ENCODE measurements at regions not wholly inside any gene's neighbourhood (a gene's known extent, or its start where the extent isn't known, plus 50 kb on each side); places are given as distances from the start of the nearest gene placed in this dataset.
"Not testable (repeated sequence)": the region's sequence is repeated elsewhere in the genome, so short reads cannot be mapped to it uniquely, and the experiment has no call there.

DNA sequence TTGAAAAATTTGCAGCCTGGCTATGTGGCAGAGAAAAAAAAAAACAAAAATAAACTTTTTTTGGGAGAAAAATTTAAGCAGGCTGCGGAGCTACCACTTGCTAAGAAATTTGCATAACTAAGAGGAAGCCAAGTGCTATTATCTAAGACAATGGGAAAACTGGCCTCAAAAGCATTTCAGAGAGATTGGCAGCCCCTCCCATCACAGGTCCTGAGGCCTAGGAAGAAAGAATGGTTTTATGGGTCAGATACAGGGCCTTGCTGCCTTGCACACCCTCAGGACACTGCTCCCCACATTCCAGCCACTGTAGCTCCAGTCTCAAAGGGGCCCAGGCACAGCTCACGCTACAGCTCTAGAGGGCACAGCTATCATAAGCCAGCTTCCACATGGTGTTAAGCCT lies 777.9 kb downstream of the TENT5A start:
- no peak for DNase-seq
- Mint-ChIP-seq H3K27me3 (no peaks in the 10 kb centered on the region), H3K9me3 (no peaks in the 10 kb centered on the region), H3K36me3 (ENCODE audit: low read depth) (no peaks in the 10 kb centered on the region), H3K4me3 (no peak overlapping the region), H3K27ac (no peak overlapping the region), H3K4me1 (ENCODE audit: low read depth) (no peaks in the 10 kb centered on the region)

DNA sequence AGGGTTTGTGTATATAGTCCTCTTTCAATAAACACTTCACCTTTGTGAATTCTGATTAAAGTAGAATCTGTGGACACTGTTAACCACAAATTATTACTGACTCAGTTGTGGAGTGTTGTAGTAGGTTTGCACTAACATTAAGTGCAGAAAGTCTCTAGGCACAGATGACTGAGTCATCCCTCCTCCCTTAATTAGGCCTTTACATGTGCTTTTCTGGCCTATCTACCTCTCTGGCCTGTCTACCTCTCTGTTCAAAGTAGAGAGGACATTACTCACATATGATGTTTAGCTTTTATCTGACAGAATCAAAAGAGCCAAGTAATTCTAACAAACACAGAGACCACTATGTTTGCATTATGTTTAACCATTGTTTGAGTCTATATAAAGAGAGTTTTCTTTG lies 783.0 kb downstream of the TENT5A start:
- Mint-ChIP-seq H3K9me3 (no peaks in the 10 kb centered on the region), H3K36me3 (ENCODE audit: low read depth) (no peaks in the 10 kb centered on the region), H3K4me3 (no peak overlapping the region), H3K27ac (no peak overlapping the region), H3K27me3 (no peaks in the 10 kb centered on the region), H3K4me1 (ENCODE audit: low read depth) (no peaks in the 10 kb centered on the region)
- no peak for DNase-seq

- Mint-ChIP-seq H3K27ac (no peak overlapping the region), H3K36me3 (ENCODE audit: low read depth) (no peaks in the 10 kb centered on the region), H3K4me1 (ENCODE audit: low read depth) (no peaks in the 10 kb centered on the region), H3K4me3 (no peak overlapping the region), H3K9me3 (no peaks in the 10 kb centered on the region), H3K27me3 (no peaks in the 10 kb centered on the region)
- DNase-seq: no peak
These were observed 784.9 kb downstream of the TENT5A start for GRCh38 chr6:80967609-80968008.

DNA sequence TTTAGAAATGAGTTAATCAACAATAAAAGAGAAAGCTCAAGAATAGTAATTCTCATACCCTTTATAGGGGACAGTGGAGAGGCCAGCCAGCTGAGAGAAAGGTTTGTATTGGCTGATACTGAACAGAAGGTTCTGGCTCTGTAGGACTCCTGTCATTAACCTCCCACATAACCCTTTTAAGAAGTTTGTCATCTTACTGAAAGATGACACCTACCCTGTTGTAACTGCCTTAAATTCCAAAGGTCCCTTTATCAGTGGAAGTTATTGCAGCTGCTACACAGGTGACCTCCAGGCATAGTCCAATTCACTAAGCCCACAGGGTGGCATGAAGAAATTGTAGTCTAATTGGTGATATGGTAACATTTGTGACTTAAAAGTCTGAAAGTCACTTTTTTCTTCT lies 790.1 kb downstream of the TENT5A start:
- Mint-ChIP-seq H3K27ac (no peak overlapping the region), H3K4me1 (ENCODE audit: low read depth) (no peaks in the 10 kb centered on the region), H3K4me3 (no peak overlapping the region), H3K27me3 (no peaks in the 10 kb centered on the region), H3K9me3 (no peaks in the 10 kb centered on the region), H3K36me3 (ENCODE audit: low read depth) (no peaks in the 10 kb centered on the region)
- DNase-seq: no peak

DNA sequence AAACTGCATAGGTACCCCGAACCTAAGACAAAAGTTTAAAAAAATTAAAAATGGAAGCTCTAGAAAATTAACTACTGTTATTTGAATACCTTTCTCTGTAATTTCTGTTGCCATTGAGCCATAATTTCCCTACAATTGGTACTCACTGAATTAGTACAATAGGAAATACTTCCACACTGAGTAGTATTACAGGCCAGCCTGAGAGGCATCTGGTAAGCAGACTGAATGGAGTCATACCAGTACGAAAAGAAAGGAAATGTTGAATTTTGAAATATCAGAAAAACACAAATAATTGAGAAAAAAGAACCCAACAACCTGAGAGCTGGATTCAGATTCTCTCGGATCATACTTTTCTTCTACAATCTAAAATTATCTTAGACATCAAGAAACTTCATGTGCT lies 791.3 kb downstream of the TENT5A start:
- Mint-ChIP-seq H3K4me1 (ENCODE audit: low read depth) (no peaks in the 10 kb centered on the region), H3K27me3 (no peaks in the 10 kb centered on the region), H3K9me3 (no peaks in the 10 kb centered on the region), H3K36me3 (ENCODE audit: low read depth) (no peaks in the 10 kb centered on the region), H3K4me3 (no peak overlapping the region), H3K27ac (no peak overlapping the region)
- no peak for DNase-seq

DNA sequence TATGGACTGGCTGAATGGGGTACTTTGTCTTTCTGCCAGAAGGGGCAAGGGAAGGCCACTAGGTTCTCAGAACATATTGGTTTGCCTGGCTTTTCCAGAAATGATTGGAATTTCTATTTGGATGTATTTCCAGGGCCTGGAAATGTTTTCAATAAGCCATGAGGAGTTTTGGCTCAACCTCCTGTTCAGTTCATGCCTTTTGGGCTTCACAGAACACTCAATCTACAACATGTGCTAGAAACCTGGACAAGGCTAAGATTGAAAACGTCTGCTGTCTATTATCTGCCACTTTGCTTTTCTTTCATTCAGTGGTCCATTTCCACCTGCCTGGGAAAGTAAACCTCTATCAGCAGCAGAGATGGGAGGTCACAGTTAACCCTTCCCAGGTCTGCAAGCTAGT lies 793.4 kb downstream of the TENT5A start:
- Mint-ChIP-seq H3K4me3 (no peak overlapping the region), H3K9me3 (no peaks in the 10 kb centered on the region), H3K36me3 (ENCODE audit: low read depth) (no peaks in the 10 kb centered on the region), H3K27me3 (no peaks in the 10 kb centered on the region), H3K27ac (no peak overlapping the region), H3K4me1 (ENCODE audit: low read depth) (no peaks in the 10 kb centered on the region)
- DNase-seq: no peak

DNA sequence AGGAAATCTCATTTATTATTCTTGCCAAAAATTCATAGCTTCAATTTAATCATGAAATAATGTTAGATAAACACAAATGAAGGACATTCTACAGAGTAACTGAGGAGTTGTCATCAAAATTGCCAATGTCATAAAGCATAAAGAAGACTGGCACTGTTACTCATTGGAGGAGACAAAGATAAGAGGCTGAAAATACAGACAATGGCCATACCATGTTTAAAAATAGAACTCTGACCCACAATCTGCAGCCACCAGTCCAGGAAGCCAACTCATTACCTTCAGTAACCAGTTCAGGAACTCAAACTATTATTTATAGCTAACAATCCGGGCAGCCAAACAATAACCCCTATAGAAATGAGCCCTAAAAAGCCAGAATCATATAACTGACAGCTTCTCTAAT lies 795.6 kb downstream of the TENT5A start:
- no peak overlapping the region for H3K27ac Mint-ChIP-seq
- H3K36me3 Mint-ChIP-seq (ENCODE audit: low read depth): no peaks in the 10 kb centered on the region
- no peaks in the 10 kb centered on the region for H3K9me3 Mint-ChIP-seq
- H3K27me3 Mint-ChIP-seq: no peaks in the 10 kb centered on the region
- DNase-seq: no peak
- H3K4me3 Mint-ChIP-seq: no peak overlapping the region
- no peaks in the 10 kb centered on the region for H3K4me1 Mint-ChIP-seq (ENCODE audit: low read depth)

DNA sequence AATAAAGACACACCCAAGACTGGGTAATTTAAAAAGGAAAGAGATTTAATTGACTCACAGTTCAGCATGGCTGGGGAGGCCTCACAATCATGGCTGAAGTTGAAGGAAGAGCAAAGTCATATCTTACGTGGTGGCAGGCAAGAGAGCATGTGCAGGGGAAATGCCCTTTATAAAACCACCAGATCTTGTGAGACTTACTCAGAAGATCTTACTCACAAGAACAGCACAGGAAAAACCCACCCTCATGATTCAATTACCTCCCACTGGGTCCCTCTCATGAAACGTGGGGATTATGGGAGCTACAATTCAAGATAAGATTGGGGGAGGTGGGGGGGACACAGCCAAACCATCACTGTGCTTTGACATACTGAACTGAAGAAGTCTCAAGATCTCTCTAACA lies 800.0 kb downstream of the TENT5A start:
- not testable (repeated sequence) for H3K4me3 Mint-ChIP-seq

GRCh38 chr6:80946402-80946801 lies 806.1 kb downstream of the TENT5A start:
- Mint-ChIP-seq H3K27me3 (no peaks in the 10 kb centered on the region), H3K9me3 (no peaks in the 10 kb centered on the region), H3K4me3 (no peak overlapping the region), H3K36me3 (ENCODE audit: low read depth) (no peaks in the 10 kb centered on the region), H3K27ac (no peak overlapping the region), H3K4me1 (ENCODE audit: low read depth) (no peaks in the 10 kb centered on the region)
- no peak for DNase-seq

More for the DNA sequence above, 800.0 kb downstream of the TENT5A start:
- not testable (repeated sequence) for H3K9me3 Mint-ChIP-seq; DNase-seq; H3K36me3 Mint-ChIP-seq (ENCODE audit: low read depth); H3K27ac Mint-ChIP-seq; H3K4me1 Mint-ChIP-seq (ENCODE audit: low read depth); H3K27me3 Mint-ChIP-seq

- H3K9me3 Mint-ChIP-seq: peaks cover 4% of the 10 kb centered on the region
- H3K36me3 Mint-ChIP-seq (ENCODE audit: low read depth): no peaks in the 10 kb centered on the region
- no peak for DNase-seq
- no peak overlapping the region for H3K4me3 Mint-ChIP-seq
- H3K27me3 Mint-ChIP-seq: no peaks in the 10 kb centered on the region
- H3K27ac Mint-ChIP-seq: no peak overlapping the region
- H3K4me1 Mint-ChIP-seq (ENCODE audit: low read depth): no peaks in the 10 kb centered on the region
These were observed 809.6 kb downstream of the TENT5A start for GRCh38 chr6:80942911-80943310.

DNA sequence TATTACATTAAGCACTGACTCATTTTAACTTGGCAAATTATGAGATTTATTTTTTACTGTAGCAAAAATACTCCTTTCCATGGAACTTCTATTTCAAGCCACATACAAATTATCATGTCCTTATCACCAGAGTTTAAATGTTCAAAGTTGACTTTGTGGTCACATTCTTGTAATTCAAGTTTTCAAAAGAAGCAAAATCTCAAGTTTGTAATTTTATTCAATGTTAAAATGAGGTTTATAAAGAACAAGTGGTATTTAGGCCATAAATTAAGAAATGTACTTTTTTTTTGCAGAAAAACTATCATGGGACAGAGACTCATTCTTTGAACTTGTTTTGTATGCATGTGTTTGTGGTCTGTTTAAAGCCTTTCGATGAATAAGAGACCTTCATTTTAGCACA lies 811.5 kb downstream of the TENT5A start:
- Mint-ChIP-seq H3K4me1 (ENCODE audit: low read depth) (no peaks in the 10 kb centered on the region), H3K9me3 (peaks cover 14% of the 10 kb centered on the region), H3K36me3 (ENCODE audit: low read depth) (no peaks in the 10 kb centered on the region), H3K27me3 (no peaks in the 10 kb centered on the region), H3K27ac (no peak overlapping the region), H3K4me3 (no peak overlapping the region)
- no peak for DNase-seq

GRCh38 chr6:80940571-80940970 lies 811.9 kb downstream of the TENT5A start:
- H3K9me3 Mint-ChIP-seq: peaks cover 16% of the 10 kb centered on the region

DNA sequence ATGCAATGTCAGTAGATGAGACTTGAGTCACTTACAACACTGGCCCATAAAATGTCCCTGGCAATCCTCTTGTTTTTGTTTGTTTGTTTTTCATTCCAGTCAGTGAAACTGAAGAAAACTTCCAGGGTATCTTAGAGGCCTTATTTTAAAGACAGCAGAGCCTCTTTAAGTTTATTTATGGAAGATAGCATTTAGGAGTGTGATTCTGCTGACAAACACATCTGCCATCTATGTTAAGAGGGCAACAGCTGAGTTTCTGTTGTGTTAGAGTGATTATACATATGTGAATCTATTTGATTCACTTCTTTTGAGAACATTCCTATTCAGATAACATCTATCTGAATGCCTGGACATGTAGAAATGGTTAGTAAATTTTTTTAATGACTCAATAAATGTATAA lies 812.6 kb downstream of the TENT5A start:
- H3K9me3 Mint-ChIP-seq: peaks cover 16% of the 10 kb centered on the region
- H3K27ac Mint-ChIP-seq: no peak overlapping the region
- no peaks in the 10 kb centered on the region for H3K36me3 Mint-ChIP-seq (ENCODE audit: low read depth)
- H3K27me3 Mint-ChIP-seq: no peaks in the 10 kb centered on the region
- no peaks in the 10 kb centered on the region for H3K4me1 Mint-ChIP-seq (ENCODE audit: low read depth)
- H3K4me3 Mint-ChIP-seq: no peak overlapping the region
- DNase-seq: no peak

More at GRCh38 chr6:80940571-80940970, 811.9 kb downstream of the TENT5A start:
- DNase-seq: no peak
- no peak overlapping the region for H3K27ac Mint-ChIP-seq
- no peak overlapping the region for H3K4me3 Mint-ChIP-seq
- no peaks in the 10 kb centered on the region for H3K4me1 Mint-ChIP-seq (ENCODE audit: low read depth)
- no peaks in the 10 kb centered on the region for H3K27me3 Mint-ChIP-seq
- no peaks in the 10 kb centered on the region for H3K36me3 Mint-ChIP-seq (ENCODE audit: low read depth)

DNA sequence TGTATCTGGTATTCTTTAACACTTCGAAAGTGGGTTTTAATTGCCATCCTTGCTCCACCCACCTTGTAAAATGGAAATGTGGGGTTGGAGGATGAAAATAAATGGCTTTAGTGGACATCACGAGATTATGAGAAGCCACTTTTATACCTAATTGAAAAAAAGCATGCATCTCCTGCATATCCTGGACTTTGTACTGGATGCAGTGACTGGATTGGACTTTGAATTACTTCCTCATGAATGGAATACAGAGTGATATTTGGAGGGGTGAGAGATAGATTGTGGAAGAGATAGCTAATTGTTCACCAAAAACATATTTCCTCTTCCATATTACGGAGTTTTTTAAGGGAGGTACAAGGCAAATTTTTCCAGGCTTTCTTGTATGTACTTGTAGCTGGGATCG lies 813.0 kb downstream of the TENT5A start:
- Mint-ChIP-seq H3K27ac (no peak overlapping the region), H3K27me3 (no peaks in the 10 kb centered on the region), H3K4me3 (no peak overlapping the region), H3K36me3 (ENCODE audit: low read depth) (no peaks in the 10 kb centered on the region), H3K4me1 (ENCODE audit: low read depth) (no peaks in the 10 kb centered on the region), H3K9me3 (peaks cover 20% of the 10 kb centered on the region)
- DNase-seq: no peak

- Mint-ChIP-seq H3K27ac (no peak overlapping the region), H3K36me3 (ENCODE audit: low read depth) (no peaks in the 10 kb centered on the region), H3K4me1 (ENCODE audit: low read depth) (no peaks in the 10 kb centered on the region), H3K4me3 (no peak overlapping the region), H3K27me3 (no peaks in the 10 kb centered on the region), H3K9me3 (peaks cover 22% of the 10 kb centered on the region)
- DNase-seq: no peak
These were observed 814.4 kb downstream of the TENT5A start for GRCh38 chr6:80938131-80938530.

DNA sequence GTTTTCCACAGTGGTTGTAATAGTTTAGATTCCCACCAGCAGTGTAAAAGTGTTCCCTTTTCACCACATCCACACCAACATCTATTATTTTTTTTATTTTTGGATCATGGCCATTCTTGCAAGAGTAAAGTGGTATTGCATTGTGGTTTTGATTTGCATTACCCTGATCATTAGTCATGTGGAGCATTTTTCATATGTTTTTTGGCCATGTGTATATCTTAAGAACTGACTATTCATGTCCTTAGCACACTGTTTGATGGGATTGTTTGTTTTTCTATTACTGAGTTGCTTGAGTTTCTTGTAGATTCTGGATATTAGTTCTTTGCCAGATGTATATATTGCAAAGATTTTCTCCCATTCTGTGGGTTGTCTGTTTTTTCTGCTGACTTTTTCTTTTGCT lies 820.1 kb downstream of the TENT5A start:
- Mint-ChIP-seq H3K36me3 (ENCODE audit: low read depth) (no peaks in the 10 kb centered on the region), H3K27ac (no peak overlapping the region), H3K27me3 (no peaks in the 10 kb centered on the region), H3K9me3 (peaks cover 24% of the 10 kb centered on the region), H3K4me1 (ENCODE audit: low read depth) (no peaks in the 10 kb centered on the region), H3K4me3 (no peak overlapping the region)
- DNase-seq: no peak

All from activated T-cell treated with anti-CD3 and anti-CD28 coated beads, Interleukin-2, amount 50 U/mL, for 24 hours (primary cell).